ENCODE measurements at regions not wholly inside any gene's neighbourhood (a gene's known extent, or its start where the extent isn't known, plus 50 kb on each side); places are given as distances from the start of the nearest gene placed in this dataset.

GRCh38 chr3:103963599-103963998 lies 1403.1 kb upstream of the ALCAM start:
- no peak overlapping the region for H3K18ac ChIP-seq (ENCODE audit: extremely low read depth, low read length)
- no peak overlapping the region for H3K23ac ChIP-seq (ENCODE audit: insufficient read length)
- no peaks in the 10 kb centered on the region for H3K4me1 ChIP-seq (replicated peaks in 1 of 4; ENCODE audit: control insufficient read depth in 3 of 4, insufficient read depth in 4 of 4, low read length in 3 of 4)
- WGBS, 2 experiments (ENCODE audit: extremely low coverage in 1 of 2, insufficient coverage in 1 of 2, insufficient read length in 1 of 2, insufficient replicate concordance in 2 of 2, low coverage in 1 of 2, low lambda C conversion rate in 2 of 2, missing lambda C conversion rate in 1 of 2): 72% methylated on average over 2 of the region's 2 CpGs; no CpG with 5 or more reads in 1 of the 2 experiments
- H3K27ac ChIP-seq (ENCODE audit: low read depth, low read length): no peak overlapping the region
- H2BK12ac ChIP-seq (ENCODE audit: low read depth, low read length): no peak overlapping the region
- H4K20me1 ChIP-seq (replicated peaks in 1 of 2; ENCODE audit: control insufficient read depth in 1 of 2, insufficient read depth in 2 of 2, low read length in 2 of 2): no peaks in the 10 kb centered on the region
- no peak overlapping the region for H2BK15ac ChIP-seq (ENCODE audit: low read length)
- no peaks in the 10 kb centered on the region for H3K79me1 ChIP-seq (ENCODE audit: low read depth, low read length)
- H3K27me3 ChIP-seq (replicated peaks in 1 of 4; ENCODE audit: control insufficient read depth in 3 of 4, extremely low read depth in 1 of 4, insufficient read depth in 3 of 4, low read length in 3 of 4): no peaks in the 10 kb centered on the region
- no peaks in the 10 kb centered on the region for H3K23me2 ChIP-seq (ENCODE audit: low read depth, low read length)
- H3K9me3 ChIP-seq (ENCODE audit: insufficient read depth in 2 of 2, low read depth in 1 of 2, low read length in 1 of 2): no peaks in the 10 kb centered on the region
- H2BK20ac ChIP-seq (ENCODE audit: low read length): no peak overlapping the region
- H2AK5ac ChIP-seq (ENCODE audit: low read depth, low read length): no peak overlapping the region
- CTCF ChIA-PET (ENCODE audit: partially characterized antibody): interaction anchor here (0.8 to 1.4 kb wide), 3 partner anchors 28 to 34 kb away, joined by 3 to 4 read pairs (median 3); no protein-coding TSS in a partner anchor
- FAIRE-seq: peak; percentile 32
- no peak overlapping the region for H3K9ac ChIP-seq (replicated peaks in 1 of 4; ENCODE audit: extremely low read depth in 1 of 4, low read depth in 3 of 4, low read length in 3 of 4)
- H3K36me3 ChIP-seq (ENCODE audit: control insufficient read depth in 2 of 4, insufficient read depth in 4 of 4, low read length in 3 of 4): no peaks in the 10 kb centered on the region
- no peak for DNase-seq (ENCODE audit: low read depth in 1 of 2, low spot score in 2 of 2)
- H2BK5ac ChIP-seq (ENCODE audit: low read depth, low read length): no peak overlapping the region
- H2AFZ ChIP-seq (ENCODE audit: low read length): peak overlapping the region; percentile 67; the same call in 1 of the 2 replicates
- no peak overlapping the region for H4K5ac ChIP-seq (ENCODE audit: insufficient read length, low read depth, low read length)
- no peak overlapping the region for H3K14ac ChIP-seq (ENCODE audit: insufficient read length)
- no peak overlapping the region for H3K4me2 ChIP-seq (ENCODE audit: insufficient read depth in 1 of 2, low read depth in 2 of 2, low read length in 2 of 2)
- H3K4me3 ChIP-seq (ENCODE audit: extremely low read depth in 1 of 4, insufficient read depth in 2 of 4, low read depth in 3 of 4, low read length in 4 of 4): no peak overlapping the region
- H4K91ac ChIP-seq (replicated peaks; ENCODE audit: insufficient read length, low read length): no peak overlapping the region
- H4K8ac ChIP-seq (ENCODE audit: extremely low read depth, insufficient read depth, low read length): peak overlapping the region; percentile 35; the same call in 1 of the 2 replicates
- no peak overlapping the region for H3K4ac ChIP-seq (replicated peaks; ENCODE audit: insufficient read length, low read depth, low read length)
- H3K56ac ChIP-seq (replicated peaks; ENCODE audit: insufficient read length, low read depth, low read length): no peak overlapping the region
- H2BK120ac ChIP-seq (replicated peaks; ENCODE audit: low read depth, low read length): no peak overlapping the region
- no peaks in the 10 kb centered on the region for H3K79me2 ChIP-seq (ENCODE audit: control insufficient read depth in 1 of 2, insufficient read depth in 2 of 2, low read length in 2 of 2)
- POLR2A ChIA-PET (ENCODE audit: partially characterized antibody): no interaction called here
- TF ChIP-seq EZH2 (IDR thresholded peaks at IDR 0.05; ENCODE audit: low read depth, low read length, severe bottlenecking) (no peak), CHD1 (IDR thresholded peaks at IDR 0.05; ENCODE audit: low read depth, low read length) (no peak), JUND (IDR thresholded peaks at IDR 0.05; ENCODE audit: low read length) (no peak), KDM4A (IDR thresholded peaks at IDR 0.05; ENCODE audit: low read depth, low read length, severe bottlenecking) (no peak), FOSL1 (IDR thresholded peaks at IDR 0.05; ENCODE audit: insufficient read depth, low read depth, low read length) (no peak)
